ENCODE measurements at regions not wholly inside any gene's neighbourhood (a gene's known extent, or its start where the extent isn't known, plus 50 kb on each side); places are given as distances from the start of the nearest gene placed in this dataset.

DNA sequence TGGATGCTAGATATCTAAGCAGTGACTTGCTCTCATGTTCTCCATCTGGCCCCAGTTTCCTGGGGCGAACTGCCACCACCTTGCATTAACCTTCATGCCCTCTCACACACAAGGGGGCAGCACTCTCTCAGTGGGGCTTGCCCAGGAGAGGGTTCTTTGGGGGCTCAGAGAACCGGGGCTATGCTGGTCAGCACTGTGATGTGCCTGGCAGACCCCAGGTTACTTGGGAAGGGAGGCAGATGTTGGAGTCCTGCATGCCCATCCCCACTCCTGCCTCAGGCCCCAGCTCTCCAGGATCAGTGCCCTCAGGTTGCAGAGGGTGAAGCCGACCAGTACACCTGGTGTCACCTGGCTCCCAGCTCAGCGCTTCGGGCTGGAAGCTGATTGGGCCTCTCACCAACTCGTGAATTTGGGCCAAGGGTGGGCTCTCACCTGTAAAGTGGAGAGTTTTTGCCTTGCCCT lies 396.2 kb upstream of the HS6ST1 start:
- DNase-seq (ENCODE audit: low spot score) = no peak
- FAIRE-seq = no peak

- DNase-seq (ENCODE audit: low spot score) = no peak
- no peak for FAIRE-seq
Observed at GRCh38 chr2:128715360-128715759, 396.7 kb upstream of the HS6ST1 start.

GRCh38 chr2:128716299-128716721 lies 397.6 kb upstream of the HS6ST1 start:
- FAIRE-seq (no peak), DNase-seq (ENCODE audit: low spot score) (no peak)

GRCh38 chr2:128717758-128718710 lies 399.4 kb upstream of the HS6ST1 start:
- DNase-seq (ENCODE audit: low spot score) (no peak), FAIRE-seq (no peak)

DNA sequence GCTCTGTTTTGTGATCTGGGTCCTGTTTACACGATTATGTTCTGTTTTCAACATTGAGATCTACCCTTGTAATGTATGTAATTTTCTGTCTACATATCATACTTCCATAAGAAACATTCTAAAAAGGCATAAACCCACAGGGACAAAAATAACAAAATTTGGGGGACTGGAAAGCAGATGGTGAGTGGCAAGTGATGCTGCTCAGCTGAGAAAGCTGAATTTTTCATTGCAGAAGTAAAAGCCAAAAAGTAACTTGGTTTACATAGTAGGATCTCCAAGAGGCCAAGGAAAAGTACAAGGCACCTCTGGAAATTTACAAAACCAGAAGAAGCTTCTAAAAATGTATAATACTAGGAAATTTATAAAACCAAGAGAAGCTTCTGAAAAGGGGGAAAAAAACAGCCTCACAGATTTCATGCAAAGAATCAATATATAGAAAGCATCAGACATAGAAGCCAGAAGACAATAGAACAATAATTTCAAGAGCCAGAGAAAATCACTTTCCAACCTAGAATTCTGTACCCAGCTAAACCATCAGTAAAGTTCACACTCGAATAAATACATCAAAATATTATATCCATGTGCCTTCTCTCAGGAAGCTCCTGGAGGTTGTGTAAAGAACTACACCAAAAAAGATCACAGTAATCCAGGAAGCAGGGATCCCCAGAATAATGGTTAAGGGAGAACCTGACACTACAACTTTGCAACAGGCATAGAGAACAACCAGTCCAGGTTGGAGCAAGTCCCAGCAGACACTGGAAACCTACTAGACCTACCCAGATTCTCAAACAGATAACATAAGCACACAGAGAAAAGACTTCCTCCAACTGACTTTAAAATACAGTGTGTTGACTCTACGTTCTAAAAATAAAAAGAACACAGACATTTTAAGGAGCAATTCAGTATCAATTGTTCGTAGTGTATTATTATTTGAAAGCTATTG lies 401.7 kb upstream of the HS6ST1 start:
- FAIRE-seq (no peak), DNase-seq (ENCODE audit: low spot score) (no peak)

- FAIRE-seq (no peak), DNase-seq (ENCODE audit: low spot score) (no peak)
Observed at GRCh38 chr2:128721096-128721495, 402.4 kb upstream of the HS6ST1 start.

GRCh38 chr2:128722489-128722888 lies 403.8 kb upstream of the HS6ST1 start:
- FAIRE-seq = no peak
- no peak for DNase-seq (ENCODE audit: low spot score)

GRCh38 chr2:128724547-128724946 lies 405.9 kb upstream of the HS6ST1 start:
- DNase-seq (ENCODE audit: low spot score) (no peak), FAIRE-seq (no peak)

DNA sequence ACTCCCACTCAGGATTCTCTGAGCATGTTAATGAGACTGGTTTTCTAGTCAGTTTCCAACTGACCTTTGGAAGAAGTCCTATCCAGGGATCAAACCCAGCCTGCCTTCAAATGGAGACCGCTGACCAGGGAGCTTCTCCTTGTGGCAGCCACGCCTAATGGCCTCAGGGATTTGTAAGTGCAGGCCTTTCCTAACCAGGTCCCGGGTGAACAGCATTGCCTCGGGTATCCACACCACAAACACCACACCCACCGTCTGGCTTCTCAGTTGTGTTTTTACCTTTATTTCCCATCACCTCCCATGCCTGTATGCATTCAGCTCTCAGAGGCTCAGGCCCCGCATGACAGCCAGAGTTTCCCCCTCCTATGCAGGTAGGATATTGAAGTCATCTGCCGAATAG lies 406.3 kb upstream of the HS6ST1 start:
- DNase-seq (ENCODE audit: low spot score) (no peak), FAIRE-seq (no peak)

GRCh38 chr2:128726236-128726635 lies 407.6 kb upstream of the HS6ST1 start:
- no peak for FAIRE-seq
- DNase-seq (ENCODE audit: low spot score) = no peak

- FAIRE-seq (no peak), DNase-seq (ENCODE audit: low spot score) (no peak)
Observed at GRCh38 chr2:128726911-128727310, 408.2 kb upstream of the HS6ST1 start.

GRCh38 chr2:128727404-128727803 lies 408.7 kb upstream of the HS6ST1 start:
- FAIRE-seq (no peak), DNase-seq (ENCODE audit: low spot score) (no peak)

GRCh38 chr2:128727914-128728313 lies 409.2 kb upstream of the HS6ST1 start:
- no peak for DNase-seq (ENCODE audit: low spot score)
- no peak for FAIRE-seq

DNA sequence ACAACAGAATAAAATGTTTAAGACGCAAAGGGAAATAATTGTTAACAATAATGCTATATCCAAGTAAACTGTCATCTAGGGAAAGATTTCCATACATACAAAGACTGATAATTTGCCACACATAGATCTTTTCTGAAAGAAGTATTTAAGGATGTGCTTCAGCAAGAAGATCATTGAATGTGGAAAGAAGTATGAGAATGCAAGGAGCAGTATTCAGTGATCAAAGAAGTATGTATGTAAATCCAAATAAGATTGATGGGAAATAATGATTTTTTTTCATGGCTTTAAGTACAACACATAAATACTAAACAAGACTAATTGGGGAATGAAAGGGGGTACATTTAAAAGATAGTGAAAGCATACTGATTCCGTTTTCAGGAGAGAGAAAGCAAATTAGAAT lies 410.4 kb upstream of the HS6ST1 start:
- DNase-seq (ENCODE audit: low spot score) = no peak
- no peak for FAIRE-seq

DNA sequence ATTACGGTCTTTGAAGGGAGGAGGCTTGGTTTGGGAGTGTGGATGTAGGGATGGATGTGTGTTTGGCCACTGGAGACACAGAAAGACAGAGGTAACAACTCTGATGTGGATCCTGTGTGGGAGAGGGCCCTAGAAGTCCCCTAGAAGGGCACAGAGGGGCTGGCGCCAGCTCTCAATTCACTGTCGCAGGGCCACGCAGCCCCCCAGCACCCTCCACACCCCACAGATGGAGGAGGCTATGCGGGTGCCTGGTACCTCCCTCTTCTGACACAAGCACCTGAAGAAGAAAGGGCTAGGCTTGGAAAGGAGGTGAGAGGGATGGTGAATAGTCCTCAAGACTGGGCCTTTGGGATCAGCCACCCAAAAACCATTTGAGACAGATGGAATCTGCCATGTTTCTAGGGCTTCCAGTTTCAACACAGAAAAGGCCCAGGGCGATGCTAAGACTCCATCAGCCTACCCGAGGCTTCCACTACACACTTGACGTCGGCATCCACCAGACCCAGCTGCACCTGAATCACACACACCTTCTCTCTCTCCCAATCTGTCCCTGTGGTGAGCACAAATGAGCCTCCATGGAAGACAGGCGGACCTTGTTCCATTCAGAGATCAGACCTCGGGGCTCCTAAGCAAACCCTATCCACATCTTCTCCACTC lies 413.5 kb upstream of the HS6ST1 start:
- FAIRE-seq = no peak
- DNase-seq (ENCODE audit: low spot score) = no peak

- no peak for FAIRE-seq
- DNase-seq (ENCODE audit: low spot score) = no peak
Observed at GRCh38 chr2:128732976-128733431, 414.3 kb upstream of the HS6ST1 start.

GRCh38 chr2:128733450-128733849 lies 414.8 kb upstream of the HS6ST1 start:
- no peak for DNase-seq (ENCODE audit: low spot score)
- FAIRE-seq = no peak

DNA sequence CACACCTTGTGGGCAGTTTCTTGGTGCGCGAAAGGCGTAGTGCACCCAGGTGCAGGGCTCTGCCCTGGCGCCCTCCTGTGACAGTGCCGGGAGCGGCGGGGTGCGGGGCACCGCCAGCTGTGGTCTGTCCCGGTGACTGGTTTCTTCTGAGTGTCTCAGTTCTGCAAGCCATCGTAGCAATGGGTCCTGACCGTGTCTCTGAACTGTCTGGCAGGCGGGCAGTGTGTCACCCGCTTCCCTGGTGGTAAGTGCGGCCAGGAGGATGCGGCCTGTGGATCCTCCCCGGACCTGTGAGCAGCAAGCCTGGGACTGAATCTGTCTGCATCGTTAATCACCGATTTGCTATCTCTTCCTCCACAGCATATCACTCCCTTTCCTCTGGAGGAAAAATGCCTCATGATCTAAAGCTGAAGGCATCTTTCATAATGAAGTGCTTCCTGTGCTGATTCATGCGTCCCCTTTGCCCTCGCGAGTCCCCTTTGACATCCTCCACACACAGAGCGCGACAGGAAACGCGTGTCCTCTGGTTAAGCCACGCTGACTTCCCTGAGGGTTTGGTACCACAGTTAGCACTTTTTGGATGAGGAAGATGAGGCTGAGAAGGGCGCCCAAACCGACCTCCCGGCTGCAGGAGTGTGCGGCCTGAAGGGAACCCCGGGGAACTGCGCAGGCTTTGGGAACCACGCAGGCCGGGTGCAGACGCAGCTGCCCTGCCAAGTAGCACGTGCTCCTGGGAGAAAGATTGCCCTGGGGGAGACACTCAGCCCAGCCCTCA lies 416.0 kb upstream of the HS6ST1 start:
- DNase-seq (ENCODE audit: low spot score) (no peak), FAIRE-seq (no peak)

DNA sequence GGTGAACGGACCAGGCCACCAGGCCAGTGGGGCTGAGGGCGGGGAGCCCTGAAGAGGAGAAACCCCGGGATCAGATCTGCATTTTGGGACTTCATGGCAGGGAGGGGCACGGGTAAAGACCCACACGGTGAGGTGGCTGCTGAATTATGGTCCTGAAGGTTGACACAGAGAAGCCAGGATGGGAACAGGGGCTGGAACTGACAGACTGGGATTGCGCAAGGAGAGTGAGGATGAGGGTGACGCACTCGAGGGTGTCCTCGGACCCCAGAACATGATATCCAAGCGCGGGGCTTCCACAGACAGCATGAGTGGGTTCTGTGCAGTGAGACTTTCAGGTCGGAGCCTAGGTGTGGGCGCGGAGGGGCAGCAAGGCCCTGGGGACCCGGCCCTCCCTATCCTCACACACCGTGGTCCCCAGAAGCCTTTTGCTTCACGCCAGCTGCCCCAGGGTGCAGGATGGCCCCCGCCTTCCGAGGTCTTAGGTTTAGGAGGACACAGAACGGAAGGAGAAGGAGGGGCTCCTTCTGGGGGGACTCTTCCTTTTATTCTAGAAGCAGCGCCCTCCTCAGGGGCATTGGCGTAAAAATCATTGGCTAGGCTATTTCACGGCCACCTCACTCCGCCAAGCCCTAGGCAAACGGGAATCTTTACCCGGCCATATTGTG lies 416.8 kb upstream of the HS6ST1 start:
- no peak for DNase-seq (ENCODE audit: low spot score)
- FAIRE-seq = no peak

- DNase-seq (ENCODE audit: low spot score) = no peak
- FAIRE-seq = no peak
Observed at GRCh38 chr2:128736046-128736688, 417.5 kb upstream of the HS6ST1 start.

Data from RCC 7860 (cell line).